Adipocyte (in vitro differentiated cells): ENCODE measurements at regions not wholly inside any gene's neighbourhood (a gene's known extent, or its start where the extent isn't known, plus 50 kb on each side); places are given as distances from the start of the nearest gene placed in this dataset.
A peak's percentile ranks its signal among the peaks of the same experiment; 100 is the strongest.
"Not testable (repeated sequence)": the region's sequence is repeated elsewhere in the genome, so short reads cannot be mapped to it uniquely, and the experiment has no call there.

Experiments
- DNase-seq: peaks from one replicate; pipeline ENCODE4 v3.0.0-alpha.2; 2015; ENCODE audit warnings: low read depth
- H3K27me3 ChIP-seq: replicated peaks from 2 replicates; pipeline ENCODE4 v1.7.0; 2013; ENCODE audit warnings: mild to moderate bottlenecking, low read length, moderate library complexity; ENCODE audit not compliant: control insufficient read depth, insufficient read depth
- H3K36me3 ChIP-seq: 2 replicates; pipeline ENCODE4 v1.7.0; 2013; ENCODE audit warnings: low read length, mild to moderate bottlenecking, moderate library complexity; ENCODE audit not compliant: control insufficient read depth, insufficient read depth, severe bottlenecking
- H3K4me1 ChIP-seq: 2 replicates; pipeline ENCODE4 v1.7.0; 2013; ENCODE audit warnings: mild to moderate bottlenecking, low read length, moderate library complexity; ENCODE audit not compliant: control insufficient read depth, insufficient read depth
- H3K4me3 ChIP-seq: 2 replicates; pipeline ENCODE4 v1.7.0; 2013; ENCODE audit warnings: mild to moderate bottlenecking, low read length, moderate library complexity
- H3K9ac ChIP-seq: 2 replicates; pipeline ENCODE4 v1.7.0; 2013; ENCODE audit warnings: mild to moderate bottlenecking, low read length, moderate library complexity
- H3K9me3 ChIP-seq: 2 replicates; pipeline ENCODE4 v1.7.0; 2013; ENCODE audit warnings: mild to moderate bottlenecking, low read length, moderate library complexity; ENCODE audit not compliant: control insufficient read depth

- Histone ChIP-seq H3K9me3 (no peaks in the 10 kb centered on the region), H3K4me3 (no peak overlapping the region), H3K27me3 (no peaks in the 10 kb centered on the region), H3K9ac (no peak overlapping the region), H3K36me3 (no peaks in the 10 kb centered on the region), H3K4me1 (peaks cover 31% of the 10 kb centered on the region)
- DNase-seq = no peak
Observed at GRCh38 chr7:27032839-27033238, 63.0 kb downstream of the HOXA1 start.

- Histone ChIP-seq H3K4me3 (peak overlapping the region; percentile 60), H3K4me1 (peaks cover 31% of the 10 kb centered on the region), H3K36me3 (no peaks in the 10 kb centered on the region), H3K9me3 (no peaks in the 10 kb centered on the region), H3K9ac (peak overlapping the region; percentile 37), H3K27me3 (no peaks in the 10 kb centered on the region)
- peak; percentile 2 for DNase-seq
Observed at GRCh38 chr7:27031289-27032172, 64.3 kb downstream of the HOXA1 start.

- H3K9me3 ChIP-seq = no peaks in the 10 kb centered on the region
- H3K36me3 ChIP-seq = no peaks in the 10 kb centered on the region
- peaks cover 31% of the 10 kb centered on the region for H3K4me1 ChIP-seq
- H3K4me3 ChIP-seq = no peak overlapping the region
- no peak overlapping the region for H3K9ac ChIP-seq
- no peak for DNase-seq
- H3K27me3 ChIP-seq = no peaks in the 10 kb centered on the region
Observed at GRCh38 chr7:27030393-27031050, 65.3 kb downstream of the HOXA1 start.

- Histone ChIP-seq H3K36me3 (no peaks in the 10 kb centered on the region), H3K4me3 (no peak overlapping the region), H3K9me3 (no peaks in the 10 kb centered on the region), H3K9ac (no peak overlapping the region), H3K4me1 (no peaks in the 10 kb centered on the region), H3K27me3 (no peaks in the 10 kb centered on the region)
- DNase-seq = no peak
Observed at GRCh38 chr7:27025270-27025669, 70.5 kb downstream of the HOXA1 start.

- H3K27me3 ChIP-seq = no peaks in the 10 kb centered on the region
- H3K9ac ChIP-seq = no peak overlapping the region
- H3K4me1 ChIP-seq = no peaks in the 10 kb centered on the region
- H3K36me3 ChIP-seq = no peaks in the 10 kb centered on the region
- H3K4me3 ChIP-seq = no peak overlapping the region
- peaks cover 8% of the 10 kb centered on the region for H3K9me3 ChIP-seq
- DNase-seq = no peak
Observed at GRCh38 chr7:27010068-27010467, 85.7 kb downstream of the HOXA1 start.

- Histone ChIP-seq H3K9ac (no peak overlapping the region), H3K4me1 (no peaks in the 10 kb centered on the region), H3K9me3 (peaks cover 20% of the 10 kb centered on the region), H3K36me3 (no peaks in the 10 kb centered on the region), H3K4me3 (no peak overlapping the region), H3K27me3 (no peaks in the 10 kb centered on the region)
- no peak for DNase-seq
Observed at GRCh38 chr7:27000496-27000895, 95.3 kb downstream of the HOXA1 start.

GRCh38 chr7:26998284-26998683 lies 97.5 kb downstream of the HOXA1 start:
- H3K4me1 ChIP-seq = peaks cover 11% of the 10 kb centered on the region
- H3K36me3 ChIP-seq, H3K9ac ChIP-seq, DNase-seq, H3K4me3 ChIP-seq, H3K27me3 ChIP-seq: not testable (repeated sequence)
- peaks cover 20% of the 10 kb centered on the region for H3K9me3 ChIP-seq

- H3K27me3 ChIP-seq = no peaks in the 10 kb centered on the region
- no peaks in the 10 kb centered on the region for H3K36me3 ChIP-seq
- H3K4me1 ChIP-seq = peaks cover 12% of the 10 kb centered on the region
- DNase-seq = no peak
- no peak overlapping the region for H3K4me3 ChIP-seq
- peaks cover 19% of the 10 kb centered on the region for H3K9me3 ChIP-seq
- H3K9ac ChIP-seq = no peak overlapping the region
Observed at GRCh38 chr7:26995666-26996065, 100.1 kb downstream of the HOXA1 start.

- H3K9ac ChIP-seq = peak overlapping the region; percentile 58
- DNase-seq = no peak
- no peaks in the 10 kb centered on the region for H3K36me3 ChIP-seq
- H3K9me3 ChIP-seq = peaks cover 17% of the 10 kb centered on the region
- peaks cover 24% of the 10 kb centered on the region for H3K4me1 ChIP-seq
- no peaks in the 10 kb centered on the region for H3K27me3 ChIP-seq
- H3K4me3 ChIP-seq = peak overlapping the region; percentile 18
Observed at GRCh38 chr7:26993816-26994810, 101.7 kb downstream of the HOXA1 start.

- Histone ChIP-seq H3K9me3 (peaks cover 6% of the 10 kb centered on the region), H3K27me3 (no peaks in the 10 kb centered on the region), H3K4me1 (peaks cover 24% of the 10 kb centered on the region), H3K36me3 (no peaks in the 10 kb centered on the region), H3K9ac (no peak overlapping the region), H3K4me3 (no peak overlapping the region)
- DNase-seq = no peak
Observed at GRCh38 chr7:26992670-26993069, 103.1 kb downstream of the HOXA1 start.

- no peak overlapping the region for H3K9ac ChIP-seq
- no peak overlapping the region for H3K4me3 ChIP-seq
- no peaks in the 10 kb centered on the region for H3K27me3 ChIP-seq
- no peaks in the 10 kb centered on the region for H3K9me3 ChIP-seq
- DNase-seq = no peak
- peaks cover 24% of the 10 kb centered on the region for H3K4me1 ChIP-seq
- no peaks in the 10 kb centered on the region for H3K36me3 ChIP-seq
Observed at GRCh38 chr7:26991796-26992195, 104.0 kb downstream of the HOXA1 start.
